Cardiac fibroblast (primary cell): ENCODE measurements at regions not wholly inside any gene's neighbourhood (a gene's known extent, or its start where the extent isn't known, plus 50 kb on each side); places are given as distances from the start of the nearest gene placed in this dataset.

Source experiments
- DNase-seq, 2 donors: peaks; one replicate each; pipeline versions ENCODE4 v3.0.0 to v3.0.0-alpha.2; 2010; ENCODE audit warnings: low read depth in 2 of 2
- H3K4me3 ChIP-seq, 2 donors: replicated peaks in 1 of 2; 1 replicate in 1 of 2; 2 replicates in 1 of 2; pipeline ENCODE4 v1.5.1; 2011; ENCODE audit warnings: low read depth in 2 of 2, low read length in 2 of 2, mild to moderate bottlenecking in 2 of 2, moderate library complexity in 1 of 2
- TF ChIP-seq, protein P1 (sequence below): IDR thresholded peaks from one replicate; pipeline ENCODE4 v1.5.1; 2011; ENCODE audit warnings: low read depth, mild to moderate bottlenecking, low read length, inconsistent platforms

DNA sequence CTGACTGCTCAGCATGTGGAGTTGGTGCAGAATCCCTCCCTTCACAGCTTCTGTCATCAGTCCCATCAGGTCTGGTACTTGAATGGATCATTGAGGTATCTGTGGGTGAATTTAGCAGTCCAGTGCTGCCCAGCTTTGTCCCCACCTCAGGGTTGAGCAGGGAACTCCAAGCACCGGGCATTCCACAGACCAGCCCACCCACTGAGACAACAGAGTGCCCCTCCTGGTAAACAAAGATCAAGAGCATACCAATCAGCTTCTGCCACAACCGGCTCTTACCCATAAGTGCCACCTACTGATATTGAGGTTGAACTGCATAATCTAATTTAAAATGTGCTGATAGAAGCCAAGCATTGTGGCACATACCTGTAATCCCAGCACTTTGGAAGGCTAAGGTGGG is 57.1 kb upstream of the FXR1 start:
- no peak overlapping the region for H3K4me3 ChIP-seq
- TF ChIP-seq, protein P1, sequence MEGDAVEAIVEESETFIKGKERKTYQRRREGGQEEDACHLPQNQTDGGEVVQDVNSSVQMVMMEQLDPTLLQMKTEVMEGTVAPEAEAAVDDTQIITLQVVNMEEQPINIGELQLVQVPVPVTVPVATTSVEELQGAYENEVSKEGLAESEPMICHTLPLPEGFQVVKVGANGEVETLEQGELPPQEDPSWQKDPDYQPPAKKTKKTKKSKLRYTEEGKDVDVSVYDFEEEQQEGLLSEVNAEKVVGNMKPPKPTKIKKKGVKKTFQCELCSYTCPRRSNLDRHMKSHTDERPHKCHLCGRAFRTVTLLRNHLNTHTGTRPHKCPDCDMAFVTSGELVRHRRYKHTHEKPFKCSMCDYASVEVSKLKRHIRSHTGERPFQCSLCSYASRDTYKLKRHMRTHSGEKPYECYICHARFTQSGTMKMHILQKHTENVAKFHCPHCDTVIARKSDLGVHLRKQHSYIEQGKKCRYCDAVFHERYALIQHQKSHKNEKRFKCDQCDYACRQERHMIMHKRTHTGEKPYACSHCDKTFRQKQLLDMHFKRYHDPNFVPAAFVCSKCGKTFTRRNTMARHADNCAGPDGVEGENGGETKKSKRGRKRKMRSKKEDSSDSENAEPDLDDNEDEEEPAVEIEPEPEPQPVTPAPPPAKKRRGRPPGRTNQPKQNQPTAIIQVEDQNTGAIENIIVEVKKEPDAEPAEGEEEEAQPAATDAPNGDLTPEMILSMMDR, result no peak
- peak in 1 of 2 donors; percentile 6 for DNase-seq

DNA sequence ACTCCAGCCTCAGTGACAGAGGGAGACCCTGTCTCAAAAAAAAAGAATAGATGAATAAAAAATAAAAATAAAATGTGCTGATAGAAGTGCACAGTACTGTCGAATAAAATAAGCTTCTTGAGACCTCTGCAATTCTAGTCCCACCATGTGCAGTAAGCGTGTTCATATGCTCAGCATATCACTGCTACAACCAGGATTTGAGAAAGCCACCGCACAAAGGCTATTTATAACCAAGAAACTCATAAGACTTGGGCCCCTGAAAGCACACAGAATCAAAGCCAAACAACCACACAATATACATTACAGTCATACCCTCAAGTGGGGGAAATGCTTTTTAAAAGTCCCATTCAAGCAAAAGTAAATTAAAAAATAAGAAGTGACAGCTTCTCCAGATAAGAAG is 56.5 kb upstream of the FXR1 start:
- TF ChIP-seq, protein P1, result no peak
- H3K4me3 ChIP-seq, result no peak overlapping the region
- no peak for DNase-seq

GRCh38 chr3:180860180-180860858 is 52.2 kb upstream of the FXR1 start:
- no peak overlapping the region for H3K4me3 ChIP-seq
- DNase-seq, result no peak
- TF ChIP-seq, protein P1, result no peak
